ENCODE measurements at regions not wholly inside any gene's neighbourhood (a gene's known extent, or its start where the extent isn't known, plus 50 kb on each side); places are given as distances from the start of the nearest gene placed in this dataset.

DNA sequence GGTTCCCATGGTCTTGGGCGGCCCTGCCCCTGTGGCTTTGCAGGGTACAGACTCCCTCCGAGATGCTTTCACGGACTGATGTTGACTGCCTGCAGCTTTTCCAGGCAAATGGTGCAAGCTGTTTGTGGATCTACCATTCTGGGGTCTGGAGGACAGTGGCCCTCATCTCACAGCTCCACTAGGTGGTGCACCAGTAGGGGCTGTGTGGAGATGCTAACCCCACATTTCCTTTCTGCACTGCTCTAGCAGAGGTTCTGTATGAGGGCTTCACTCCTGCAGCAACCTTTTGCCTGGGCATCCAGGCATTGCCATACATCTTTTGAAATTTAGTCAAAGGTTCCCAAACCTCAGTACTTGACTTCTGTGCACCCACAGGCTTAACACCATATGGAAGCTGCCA, 176.1 kb downstream of the DCAF12L1 start:
- TF ChIP-seq MXI1 (IDR thresholded peaks at IDR 0.05; ENCODE audit: low read depth, low read length) (no peak), RCOR1 (IDR thresholded peaks at IDR 0.05; ENCODE audit: low read length) (no peak), ZBTB33 (IDR thresholded peaks at IDR 0.05; ENCODE audit: borderline replicate concordance, low read depth) (no peak), JUND (IDR thresholded peaks at IDR 0.05) (no peak), RFX5 (IDR thresholded peaks at IDR 0.05; ENCODE audit: low read length) (no peak), SMC3 (IDR thresholded peaks at IDR 0.05; ENCODE audit: low read depth, low read length) (no peak), REST (IDR thresholded peaks at IDR 0.05; ENCODE audit: low read depth, low read length) (no peak), TCF12 (IDR thresholded peaks at IDR 0.05) (no peak), CHD2 (IDR thresholded peaks at IDR 0.05; ENCODE audit: low read length, partially characterized antibody) (no peak), RAD21 (IDR thresholded peaks at IDR 0.05; ENCODE audit: low read length) (no peak), YY1 (IDR thresholded peaks at IDR 0.05; ENCODE audit: low read depth) (no peak), GABPA (IDR thresholded peaks at IDR 0.05; ENCODE audit: low read depth) (no peak), MEF2A (IDR thresholded peaks at IDR 0.05; ENCODE audit: borderline replicate concordance, low read depth) (no peak), TEAD4 (IDR thresholded peaks at IDR 0.05; ENCODE audit: borderline replicate concordance, insufficient read depth) (no peak)
- TF ChIP-seq, protein P1, sequence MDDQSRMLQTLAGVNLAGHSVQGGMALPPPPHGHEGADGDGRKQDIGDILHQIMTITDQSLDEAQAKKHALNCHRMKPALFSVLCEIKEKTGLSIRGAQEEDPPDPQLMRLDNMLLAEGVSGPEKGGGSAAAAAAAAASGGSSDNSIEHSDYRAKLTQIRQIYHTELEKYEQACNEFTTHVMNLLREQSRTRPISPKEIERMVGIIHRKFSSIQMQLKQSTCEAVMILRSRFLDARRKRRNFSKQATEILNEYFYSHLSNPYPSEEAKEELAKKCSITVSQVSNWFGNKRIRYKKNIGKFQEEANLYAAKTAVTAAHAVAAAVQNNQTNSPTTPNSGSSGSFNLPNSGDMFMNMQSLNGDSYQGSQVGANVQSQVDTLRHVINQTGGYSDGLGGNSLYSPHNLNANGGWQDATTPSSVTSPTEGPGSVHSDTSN (IDR thresholded peaks at IDR 0.05): no peak
- TF ChIP-seq, protein P2, sequence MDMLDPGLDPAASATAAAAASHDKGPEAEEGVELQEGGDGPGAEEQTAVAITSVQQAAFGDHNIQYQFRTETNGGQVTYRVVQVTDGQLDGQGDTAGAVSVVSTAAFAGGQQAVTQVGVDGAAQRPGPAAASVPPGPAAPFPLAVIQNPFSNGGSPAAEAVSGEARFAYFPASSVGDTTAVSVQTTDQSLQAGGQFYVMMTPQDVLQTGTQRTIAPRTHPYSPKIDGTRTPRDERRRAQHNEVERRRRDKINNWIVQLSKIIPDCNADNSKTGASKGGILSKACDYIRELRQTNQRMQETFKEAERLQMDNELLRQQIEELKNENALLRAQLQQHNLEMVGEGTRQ (IDR thresholded peaks at IDR 0.05; ENCODE audit: borderline replicate concordance, low read depth, low read length): no peak
- DNase-seq: no peak
- Histone ChIP-seq H3K9me2 (no peaks in the 10 kb centered on the region), H4K20me1 (ENCODE audit: insufficient read depth) (no peaks in the 10 kb centered on the region), H3K4me2 (no peak overlapping the region), H3F3A (replicated peaks; ENCODE audit: insufficient read depth) (no peaks in the 10 kb centered on the region), H2AFZ (ENCODE audit: low read depth) (no peak overlapping the region), H3K36me3 (replicated peaks in 1 of 2; ENCODE audit: control insufficient read depth in 1 of 2, insufficient read depth in 2 of 2, low read length in 1 of 2) (no peaks in the 10 kb centered on the region), H3K4me1 (ENCODE audit: control insufficient read depth in 1 of 2, insufficient read depth in 2 of 2, low read depth in 1 of 2, low read length in 1 of 2) (no peaks in the 10 kb centered on the region), H3K9ac (no peak overlapping the region), H3K79me2 (ENCODE audit: insufficient read depth) (no peaks in the 10 kb centered on the region), H3K27ac (ENCODE audit: low read depth in 2 of 2, low read length in 1 of 2) (no peak overlapping the region), H3K4me3 (ENCODE audit: low read depth in 2 of 2, low read length in 1 of 2) (no peak overlapping the region), H3K9me3 (0 out of 2 replicates have a peak, but pooled peaks cover 5% of the 10 kb centered on the region), H3K27me3 (ENCODE audit: insufficient read depth) (no peaks in the 10 kb centered on the region)
- ChIA-PET POLR2A (no interaction called here), CTCF (interaction anchor here (0.6 kb wide), 1 partner anchor 72 kb away, joined by 3 read pairs; no protein-coding TSS in a partner anchor)
- 0% methylated on average over 2 of the region's 3 CpGs for WGBS (ENCODE audit: low lambda C conversion rate)
